OCI-LY1 (cell line): ENCODE measurements at regions not wholly inside any gene's neighbourhood (a gene's known extent, or its start where the extent isn't known, plus 50 kb on each side); places are given as distances from the start of the nearest gene placed in this dataset.

Source experiments
- H2AFZ ChIP-seq: fragments of 200-600 bp; sonication (generic), shearing (Covaris generic); 2 replicates; pipeline ENCODE4 v1.6.0; 2014; ENCODE audit warnings: antibody characterized with exemption, mild to moderate bottlenecking, low read length
- H3F3A ChIP-seq: fragments of 200-600 bp; sonication (generic), shearing (Covaris generic); 2 replicates; pipeline ENCODE4 v1.6.0; 2014; ENCODE audit warnings: mild to moderate bottlenecking, antibody characterized with exemption, low read length, moderate library complexity; ENCODE audit not compliant: insufficient read depth
- H3K27ac ChIP-seq: fragments of 200-600 bp; sonication (generic); 2 replicates; pipeline ENCODE4 v1.5.1; 2014; ENCODE audit warnings: low read length, mixed run types, mild to moderate bottlenecking, low read depth; ENCODE audit not compliant: poor library complexity, severe bottlenecking
- H3K27me3 ChIP-seq: fragments of 200-600 bp; sonication (generic); 2 replicates; pipeline ENCODE4 v1.6.0; 2014; ENCODE audit warnings: antibody characterized with exemption, mild to moderate bottlenecking, low read length, moderate library complexity; ENCODE audit not compliant: insufficient read depth
- H3K36me3 ChIP-seq: fragments of 200-600 bp; sonication (generic); 2 replicates; pipeline ENCODE4 v1.6.1; 2014; ENCODE audit warnings: mild to moderate bottlenecking, antibody characterized with exemption, low read length, moderate library complexity, mixed read lengths; ENCODE audit not compliant: insufficient read depth
- H3K4me1 ChIP-seq: fragments of 200-600 bp; sonication (generic); 2 replicates; pipeline ENCODE4 v1.5.1; 2014; ENCODE audit warnings: mild to moderate bottlenecking, low read length, moderate library complexity; ENCODE audit not compliant: insufficient read depth, severe bottlenecking
- H3K4me2 ChIP-seq: fragments of 200-600 bp; sonication (generic), shearing (Covaris generic); 2 replicates; pipeline ENCODE4 v1.6.1; 2014; ENCODE audit warnings: low read length
- H3K4me3 ChIP-seq: fragments of 200-600 bp; sonication (generic); 2 replicates; pipeline ENCODE4 v1.5.1; 2014; ENCODE audit warnings: low read length, low read depth, mild to moderate bottlenecking, mixed read lengths; ENCODE audit not compliant: poor library complexity, severe bottlenecking
- H3K79me2 ChIP-seq: fragments of 200-600 bp; shearing (Covaris generic); 2 replicates; pipeline ENCODE4 v1.6.1; 2016; ENCODE audit warnings: mixed run types, low read length, mixed read lengths; ENCODE audit not compliant: insufficient read depth
- H3K9ac ChIP-seq: fragments of 200-600 bp; sonication (generic), shearing (Covaris generic); 2 replicates; pipeline ENCODE4 v1.6.1; 2014; ENCODE audit warnings: mild to moderate bottlenecking, low read length, mixed read lengths
- H3K9me2 ChIP-seq: fragments of 200-600 bp; sonication (generic), shearing (Covaris generic); 2 replicates; pipeline ENCODE4 v1.6.1; 2014; ENCODE audit warnings: low read depth, mild to moderate bottlenecking, low read length, mixed read lengths
- H3K9me3 ChIP-seq: fragments of 200-600 bp; shearing (Covaris generic); 2 replicates; pipeline ENCODE4 v1.6.1; 2014; ENCODE audit warnings: low read length, mixed read lengths
- H4K20me1 ChIP-seq: fragments of 200-600 bp; sonication (generic), shearing (Covaris generic); 2 replicates; pipeline ENCODE4 v1.6.0; 2016; ENCODE audit warnings: mild to moderate bottlenecking, low read length; ENCODE audit not compliant: insufficient read depth
- CTCF ChIP-seq: fragments of 200-600 bp; sonication (generic), shearing (Covaris generic); IDR thresholded peaks from 2 replicates; pipeline ENCODE4 v1.5.1; 2017; ENCODE audit warnings: mild to moderate bottlenecking, antibody characterized with exemption, low read length, moderate library complexity, mixed read lengths
- EZH2 ChIP-seq: fragments of 200-600 bp; sonication (generic), shearing (Covaris generic); IDR thresholded peaks from 2 replicates; pipeline ENCODE4 v1.8.0; 2017; ENCODE audit warnings: borderline replicate concordance, mixed run types, mild to moderate bottlenecking, antibody characterized with exemption, low read length, moderate library complexity, mixed read lengths

- Histone ChIP-seq H3K4me3 (no peak overlapping the region), H3K9me2 (no peaks in the 10 kb centered on the region), H3K27me3 (0 out of 2 replicates have a peak, but pooled peaks cover 4% of the 10 kb centered on the region), H3K9ac (no peak overlapping the region), H4K20me1 (no peaks in the 10 kb centered on the region), H3K79me2 (no peaks in the 10 kb centered on the region), H3K4me2 (no peak overlapping the region), H3F3A (no peaks in the 10 kb centered on the region), H3K4me1 (no peaks in the 10 kb centered on the region), H3K9me3 (no peaks in the 10 kb centered on the region), H3K36me3 (no peaks in the 10 kb centered on the region), H3K27ac (no peak overlapping the region), H2AFZ (no peak overlapping the region)
- TF ChIP-seq EZH2 (no peak), CTCF (no peak)
Measured at GRCh38 chr11:70536051-70536877, 137.9 kb downstream of the CTTN start.

GRCh38 chr11:70537576-70538571, 139.5 kb downstream of the CTTN start:
- H3K9ac ChIP-seq = no peak overlapping the region
- no peaks in the 10 kb centered on the region for H3K4me1 ChIP-seq
- no peaks in the 10 kb centered on the region for H3K9me3 ChIP-seq
- H4K20me1 ChIP-seq = no peaks in the 10 kb centered on the region
- H3F3A ChIP-seq = no peaks in the 10 kb centered on the region
- no peaks in the 10 kb centered on the region for H3K36me3 ChIP-seq
- no peaks in the 10 kb centered on the region for H3K79me2 ChIP-seq
- no peak for TF ChIP-seq CTCF
- no peak for TF ChIP-seq EZH2
- no peak overlapping the region for H3K4me3 ChIP-seq
- H3K9me2 ChIP-seq = no peaks in the 10 kb centered on the region
- no peak overlapping the region for H2AFZ ChIP-seq
- no peak overlapping the region for H3K4me2 ChIP-seq
- H3K27me3 ChIP-seq = peaks cover 13% of the 10 kb centered on the region; the same call in 1 of the 2 replicates
- H3K27ac ChIP-seq = no peak overlapping the region

- Histone ChIP-seq H3K9ac (no peak overlapping the region), H3K9me2 (no peaks in the 10 kb centered on the region), H3K36me3 (no peaks in the 10 kb centered on the region), H3K79me2 (no peaks in the 10 kb centered on the region), H3F3A (no peaks in the 10 kb centered on the region), H3K4me3 (no peak overlapping the region), H3K4me1 (no peaks in the 10 kb centered on the region), H3K9me3 (no peaks in the 10 kb centered on the region), H3K4me2 (no peak overlapping the region), H4K20me1 (no peaks in the 10 kb centered on the region), H2AFZ (no peak overlapping the region), H3K27ac (no peak overlapping the region), H3K27me3 (peaks cover 13% of the 10 kb centered on the region; the same call in 1 of the 2 replicates)
- TF ChIP-seq EZH2 (no peak), CTCF (no peak)
Measured at GRCh38 chr11:70538641-70539359, 140.5 kb downstream of the CTTN start.
